Breast epithelium (tissue), 3 donors: ENCODE measurements at regions not wholly inside any gene's neighbourhood (a gene's known extent, or its start where the extent isn't known, plus 50 kb on each side); places are given as distances from the start of the nearest gene placed in this dataset.

Experiments used
- POLR2A ChIP-seq: fragments of 450-650 bp; IDR thresholded peaks from one replicate; pipeline ENCODE4 v1.6.1; 2016; ENCODE audit warnings: antibody characterized with exemption, mild to moderate bottlenecking, moderate library complexity
- TF ChIP-seq, protein P1 (sequence below), 3 donors: fragments of 450-650 bp; IDR thresholded peaks; one replicate each; pipeline ENCODE4 v1.5.1; 2016 to 2017; ENCODE audit warnings: antibody characterized with exemption in 3 of 3, mild to moderate bottlenecking in 3 of 3, moderate library complexity in 3 of 3

DNA sequence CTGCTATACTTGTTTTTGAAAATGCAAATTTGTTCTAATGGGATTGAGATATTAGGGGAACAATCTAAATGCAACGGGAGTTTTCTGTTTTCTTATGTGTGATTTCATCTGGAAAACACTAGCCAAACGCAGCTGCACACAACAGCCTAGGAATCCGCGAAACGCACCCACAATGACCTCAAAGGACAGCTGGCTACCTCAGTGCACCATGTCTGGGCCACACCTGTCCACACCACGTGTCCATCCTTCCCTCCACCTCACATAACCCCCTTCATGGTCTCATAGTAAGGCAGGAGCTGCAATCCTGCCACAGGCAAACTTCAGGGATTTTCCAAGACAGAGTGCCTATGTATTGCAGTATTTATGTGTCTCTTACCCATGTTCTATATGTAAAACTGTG lies 382.5 kb upstream of the PRKCQ start:
- TF ChIP-seq, protein P1, sequence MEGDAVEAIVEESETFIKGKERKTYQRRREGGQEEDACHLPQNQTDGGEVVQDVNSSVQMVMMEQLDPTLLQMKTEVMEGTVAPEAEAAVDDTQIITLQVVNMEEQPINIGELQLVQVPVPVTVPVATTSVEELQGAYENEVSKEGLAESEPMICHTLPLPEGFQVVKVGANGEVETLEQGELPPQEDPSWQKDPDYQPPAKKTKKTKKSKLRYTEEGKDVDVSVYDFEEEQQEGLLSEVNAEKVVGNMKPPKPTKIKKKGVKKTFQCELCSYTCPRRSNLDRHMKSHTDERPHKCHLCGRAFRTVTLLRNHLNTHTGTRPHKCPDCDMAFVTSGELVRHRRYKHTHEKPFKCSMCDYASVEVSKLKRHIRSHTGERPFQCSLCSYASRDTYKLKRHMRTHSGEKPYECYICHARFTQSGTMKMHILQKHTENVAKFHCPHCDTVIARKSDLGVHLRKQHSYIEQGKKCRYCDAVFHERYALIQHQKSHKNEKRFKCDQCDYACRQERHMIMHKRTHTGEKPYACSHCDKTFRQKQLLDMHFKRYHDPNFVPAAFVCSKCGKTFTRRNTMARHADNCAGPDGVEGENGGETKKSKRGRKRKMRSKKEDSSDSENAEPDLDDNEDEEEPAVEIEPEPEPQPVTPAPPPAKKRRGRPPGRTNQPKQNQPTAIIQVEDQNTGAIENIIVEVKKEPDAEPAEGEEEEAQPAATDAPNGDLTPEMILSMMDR (IDR thresholded peaks at IDR 0.05) = no peak
- TF ChIP-seq POLR2A = no peak
